ENCODE measurements at regions not wholly inside any gene's neighbourhood (a gene's known extent, or its start where the extent isn't known, plus 50 kb on each side); places are given as distances from the start of the nearest gene placed in this dataset.

GRCh38 chr1:17970757-17971156 lies 136.8 kb upstream of the IGSF21 start:
- H3K79me2 ChIP-seq (ENCODE audit: control insufficient read depth, insufficient read depth, low read length, poor library complexity) = no peaks in the 10 kb centered on the region
- no peaks in the 10 kb centered on the region for H3K36me3 ChIP-seq (ENCODE audit: control insufficient read depth in 1 of 2, insufficient read depth in 2 of 2, low read length in 2 of 2)
- no peak overlapping the region for H3K9ac ChIP-seq (ENCODE audit: low read length)
- H3K27me3 ChIP-seq (ENCODE audit: insufficient read depth, low read length) = no peaks in the 10 kb centered on the region
- no peak overlapping the region for H4K12ac ChIP-seq (ENCODE audit: low read depth, low read length)
- peaks cover 5% of the 10 kb centered on the region for H3K9me3 ChIP-seq (ENCODE audit: insufficient read depth, low read depth, low read length)
- H2BK120ac ChIP-seq (ENCODE audit: insufficient read depth, low read length, poor library complexity) = no peak overlapping the region
- no peak overlapping the region for H4K91ac ChIP-seq (ENCODE audit: low read depth, low read length)
- no peak overlapping the region for H2AK5ac ChIP-seq (ENCODE audit: low read length)
- H3K4ac ChIP-seq (ENCODE audit: low read depth, low read length) = no peak overlapping the region
- no peak overlapping the region for H3K14ac ChIP-seq (ENCODE audit: low read length)
- no peak overlapping the region for H2AFZ ChIP-seq (ENCODE audit: insufficient read depth, low read length, poor library complexity)
- no peak overlapping the region for H3K23ac ChIP-seq (ENCODE audit: low read length)
- no peak overlapping the region for H3K4me3 ChIP-seq (ENCODE audit: low read depth, low read length)
- no peaks in the 10 kb centered on the region for H3K79me1 ChIP-seq (ENCODE audit: low read length)
- no peak overlapping the region for H2BK5ac ChIP-seq (ENCODE audit: low read depth, low read length, poor library complexity)
- DNase-seq = no peak
- no peak overlapping the region for H2BK12ac ChIP-seq (ENCODE audit: low read length)
- no CpG with 5 or more reads among the region's 5 CpGs for whole genome bisulfite sequencing (ENCODE audit: extremely low coverage, insufficient coverage, insufficient read length)
- H4K8ac ChIP-seq (ENCODE audit: low read depth, low read length) = no peak overlapping the region
- no peak overlapping the region for H3K27ac ChIP-seq (ENCODE audit: low read depth, low read length)
- H3K4me2 ChIP-seq (ENCODE audit: low read length) = no peak overlapping the region
- H3K18ac ChIP-seq (ENCODE audit: low read length) = no peak overlapping the region
- no peaks in the 10 kb centered on the region for H3K4me1 ChIP-seq (ENCODE audit: control insufficient read depth in 1 of 2, insufficient read depth in 2 of 2, low read length in 2 of 2)

GRCh38 chr1:17973694-17974093 lies 133.9 kb upstream of the IGSF21 start:
- no peaks in the 10 kb centered on the region for H3K79me2 ChIP-seq (ENCODE audit: control insufficient read depth, insufficient read depth, low read length, poor library complexity)
- H4K12ac ChIP-seq (ENCODE audit: low read depth, low read length) = no peak overlapping the region
- no peak overlapping the region for H3K4ac ChIP-seq (ENCODE audit: low read depth, low read length)
- H4K8ac ChIP-seq (ENCODE audit: low read depth, low read length) = no peak overlapping the region
- 100% methylated on average over 2 of the region's 8 CpGs for WGBS (ENCODE audit: extremely low coverage, insufficient coverage, insufficient read length)
- no peaks in the 10 kb centered on the region for H3K79me1 ChIP-seq (ENCODE audit: low read length)
- no peak for DNase-seq
- no peak overlapping the region for H3K9ac ChIP-seq (ENCODE audit: low read length)
- no peak overlapping the region for H2BK120ac ChIP-seq (ENCODE audit: insufficient read depth, low read length, poor library complexity)
- H3K27ac ChIP-seq (ENCODE audit: low read depth, low read length) = no peak overlapping the region
- H3K14ac ChIP-seq (ENCODE audit: low read length) = no peak overlapping the region
- H2BK5ac ChIP-seq (ENCODE audit: low read depth, low read length, poor library complexity) = no peak overlapping the region
- no peak overlapping the region for H3K23ac ChIP-seq (ENCODE audit: low read length)
- H2AFZ ChIP-seq (ENCODE audit: insufficient read depth, low read length, poor library complexity) = no peak overlapping the region
- no peak overlapping the region for H3K4me3 ChIP-seq (ENCODE audit: low read depth, low read length)
- no peak overlapping the region for H3K4me2 ChIP-seq (ENCODE audit: low read length)
- H2BK12ac ChIP-seq (ENCODE audit: low read length) = no peak overlapping the region
- H3K36me3 ChIP-seq (ENCODE audit: control insufficient read depth in 1 of 2, insufficient read depth in 2 of 2, low read length in 2 of 2) = no peaks in the 10 kb centered on the region
- no peak overlapping the region for H3K18ac ChIP-seq (ENCODE audit: low read length)
- H3K9me3 ChIP-seq (ENCODE audit: insufficient read depth, low read depth, low read length) = peaks cover 2% of the 10 kb centered on the region
- no peaks in the 10 kb centered on the region for H3K4me1 ChIP-seq (ENCODE audit: control insufficient read depth in 1 of 2, insufficient read depth in 2 of 2, low read length in 2 of 2)
- no peak overlapping the region for H4K91ac ChIP-seq (ENCODE audit: low read depth, low read length)
- H3K27me3 ChIP-seq (ENCODE audit: insufficient read depth, low read length) = no peaks in the 10 kb centered on the region
- no peak overlapping the region for H2AK5ac ChIP-seq (ENCODE audit: low read length)

- Histone ChIP-seq H3K4ac (ENCODE audit: low read depth, low read length) (no peak overlapping the region), H2BK5ac (ENCODE audit: low read depth, low read length, poor library complexity) (no peak overlapping the region), H2AFZ (ENCODE audit: insufficient read depth, low read length, poor library complexity) (no peak overlapping the region), H3K14ac (ENCODE audit: low read length) (no peak overlapping the region), H2AK5ac (ENCODE audit: low read length) (no peak overlapping the region), H3K27ac (ENCODE audit: low read depth, low read length) (no peak overlapping the region), H3K9ac (ENCODE audit: low read length) (no peak overlapping the region), H3K18ac (ENCODE audit: low read length) (no peak overlapping the region), H3K4me3 (ENCODE audit: low read depth, low read length) (no peak overlapping the region), H3K79me1 (ENCODE audit: low read length) (no peaks in the 10 kb centered on the region), H3K9me3 (ENCODE audit: insufficient read depth, low read depth, low read length) (no peaks in the 10 kb centered on the region), H4K91ac (ENCODE audit: low read depth, low read length) (no peak overlapping the region), H4K12ac (ENCODE audit: low read depth, low read length) (no peak overlapping the region), H3K27me3 (ENCODE audit: insufficient read depth, low read length) (no peaks in the 10 kb centered on the region), H3K36me3 (ENCODE audit: control insufficient read depth in 1 of 2, insufficient read depth in 2 of 2, low read length in 2 of 2) (no peaks in the 10 kb centered on the region), H2BK120ac (ENCODE audit: insufficient read depth, low read length, poor library complexity) (no peak overlapping the region), H4K8ac (ENCODE audit: low read depth, low read length) (no peak overlapping the region), H3K79me2 (ENCODE audit: control insufficient read depth, insufficient read depth, low read length, poor library complexity) (no peaks in the 10 kb centered on the region), H3K4me2 (ENCODE audit: low read length) (no peak overlapping the region), H2BK12ac (ENCODE audit: low read length) (no peak overlapping the region), H3K4me1 (ENCODE audit: control insufficient read depth in 1 of 2, insufficient read depth in 2 of 2, low read length in 2 of 2) (no peaks in the 10 kb centered on the region), H3K23ac (ENCODE audit: low read length) (no peak overlapping the region)
- no peak for DNase-seq
These were observed 130.7 kb upstream of the IGSF21 start for GRCh38 chr1:17976854-17977253.

- Histone ChIP-seq H3K4me1 (ENCODE audit: control insufficient read depth in 1 of 2, insufficient read depth in 2 of 2, low read length in 2 of 2) (no peaks in the 10 kb centered on the region), H2BK120ac (ENCODE audit: insufficient read depth, low read length, poor library complexity) (no peak overlapping the region), H3K4me3 (ENCODE audit: low read depth, low read length) (no peak overlapping the region), H2BK12ac (ENCODE audit: low read length) (no peak overlapping the region), H3K36me3 (ENCODE audit: control insufficient read depth in 1 of 2, insufficient read depth in 2 of 2, low read length in 2 of 2) (no peaks in the 10 kb centered on the region), H2AFZ (ENCODE audit: insufficient read depth, low read length, poor library complexity) (no peak overlapping the region), H4K12ac (ENCODE audit: low read depth, low read length) (no peak overlapping the region), H2BK5ac (ENCODE audit: low read depth, low read length, poor library complexity) (no peak overlapping the region), H3K27me3 (ENCODE audit: insufficient read depth, low read length) (no peaks in the 10 kb centered on the region), H3K4ac (ENCODE audit: low read depth, low read length) (no peak overlapping the region), H3K4me2 (ENCODE audit: low read length) (no peak overlapping the region), H3K79me2 (ENCODE audit: control insufficient read depth, insufficient read depth, low read length, poor library complexity) (no peaks in the 10 kb centered on the region), H2AK5ac (ENCODE audit: low read length) (no peak overlapping the region), H4K91ac (ENCODE audit: low read depth, low read length) (no peak overlapping the region), H3K27ac (ENCODE audit: low read depth, low read length) (no peak overlapping the region), H3K23ac (ENCODE audit: low read length) (no peak overlapping the region), H3K9ac (ENCODE audit: low read length) (no peak overlapping the region), H3K18ac (ENCODE audit: low read length) (no peak overlapping the region), H3K79me1 (ENCODE audit: low read length) (no peaks in the 10 kb centered on the region), H3K9me3 (ENCODE audit: insufficient read depth, low read depth, low read length) (no peaks in the 10 kb centered on the region), H3K14ac (ENCODE audit: low read length) (no peak overlapping the region), H4K8ac (ENCODE audit: low read depth, low read length) (no peak overlapping the region)
- no peak for DNase-seq
- WGBS (ENCODE audit: extremely low coverage, insufficient coverage, insufficient read length) = no CpG with 5 or more reads among the region's 3 CpGs
These were observed 129.6 kb upstream of the IGSF21 start for GRCh38 chr1:17978016-17978415.

GRCh38 chr1:17979815-17980214 lies 127.8 kb upstream of the IGSF21 start:
- no peak for DNase-seq
- no peak overlapping the region for H3K4me2 ChIP-seq (ENCODE audit: low read length)
- H3K9ac ChIP-seq (ENCODE audit: low read length) = no peak overlapping the region
- H4K91ac ChIP-seq (ENCODE audit: low read depth, low read length) = no peak overlapping the region
- no peaks in the 10 kb centered on the region for H3K4me1 ChIP-seq (ENCODE audit: control insufficient read depth in 1 of 2, insufficient read depth in 2 of 2, low read length in 2 of 2)
- no peak overlapping the region for H3K23ac ChIP-seq (ENCODE audit: low read length)
- H2BK12ac ChIP-seq (ENCODE audit: low read length) = no peak overlapping the region
- H3K14ac ChIP-seq (ENCODE audit: low read length) = no peak overlapping the region
- no peak overlapping the region for H4K12ac ChIP-seq (ENCODE audit: low read depth, low read length)
- no peaks in the 10 kb centered on the region for H3K36me3 ChIP-seq (ENCODE audit: control insufficient read depth in 1 of 2, insufficient read depth in 2 of 2, low read length in 2 of 2)
- no peaks in the 10 kb centered on the region for H3K79me1 ChIP-seq (ENCODE audit: low read length)
- H2AFZ ChIP-seq (ENCODE audit: insufficient read depth, low read length, poor library complexity) = no peak overlapping the region
- H3K9me3 ChIP-seq (ENCODE audit: insufficient read depth, low read depth, low read length) = no peaks in the 10 kb centered on the region
- no peak overlapping the region for H2BK120ac ChIP-seq (ENCODE audit: insufficient read depth, low read length, poor library complexity)
- no peak overlapping the region for H2BK5ac ChIP-seq (ENCODE audit: low read depth, low read length, poor library complexity)
- no peaks in the 10 kb centered on the region for H3K79me2 ChIP-seq (ENCODE audit: control insufficient read depth, insufficient read depth, low read length, poor library complexity)
- no peak overlapping the region for H3K4ac ChIP-seq (ENCODE audit: low read depth, low read length)
- H3K27ac ChIP-seq (ENCODE audit: low read depth, low read length) = no peak overlapping the region
- no peak overlapping the region for H3K4me3 ChIP-seq (ENCODE audit: low read depth, low read length)
- no peak overlapping the region for H3K18ac ChIP-seq (ENCODE audit: low read length)
- no CpG with 5 or more reads among the region's 6 CpGs for WGBS (ENCODE audit: extremely low coverage, insufficient coverage, insufficient read length)
- H3K27me3 ChIP-seq (ENCODE audit: insufficient read depth, low read length) = no peaks in the 10 kb centered on the region
- no peak overlapping the region for H2AK5ac ChIP-seq (ENCODE audit: low read length)
- no peak overlapping the region for H4K8ac ChIP-seq (ENCODE audit: low read depth, low read length)

All from trophoblast cell (in vitro differentiated cells and primary cell).